Large intestine (tissue), 3 donors: ENCODE measurements at regions not wholly inside any gene's neighbourhood (a gene's known extent, or its start where the extent isn't known, plus 50 kb on each side); places are given as distances from the start of the nearest gene placed in this dataset.
A peak's percentile ranks its signal among the peaks of the same experiment; 100 is the strongest.
"Not testable (repeated sequence)": the region's sequence is repeated elsewhere in the genome, so short reads cannot be mapped to it uniquely, and the experiment has no call there.

Experiments used
- DNase-seq, 2 donors: peaks; one replicate each; pipeline versions ENCODE4 v3.0.0 to v3.0.0-alpha.2; 2013
- H3K27ac ChIP-seq: one replicate; pipeline ENCODE4 v1.5.1; 2013; ENCODE audit warnings: low read length
- H3K27me3 ChIP-seq: 2 replicates; pipeline ENCODE4 v1.6.1; 2013; ENCODE audit warnings: low read length; ENCODE audit not compliant: control insufficient read depth, insufficient read depth
- H3K36me3 ChIP-seq: 2 replicates; pipeline ENCODE4 v1.6.1; 2013; ENCODE audit warnings: low read length; ENCODE audit not compliant: control insufficient read depth, insufficient read depth
- H3K4me1 ChIP-seq: one replicate; pipeline ENCODE4 v1.6.1; 2013; ENCODE audit warnings: low read length; ENCODE audit not compliant: control insufficient read depth, insufficient read depth
- H3K4me3 ChIP-seq: one replicate; pipeline ENCODE4 v1.5.1; 2013; ENCODE audit warnings: low read length
- H3K9me3 ChIP-seq: one replicate; pipeline ENCODE4 v1.6.1; 2013; ENCODE audit warnings: mild to moderate bottlenecking, low read depth, low read length, moderate library complexity; ENCODE audit not compliant: control insufficient read depth
- WGBS: methylation state at CpG from one replicate; pipeline ENCODE4 v1.1.5; 2013; ENCODE audit warnings: low lambda C conversion rate; ENCODE audit not compliant: insufficient coverage; 5-methylcytosine and 5-hydroxymethylcytosine counted together

GRCh38 chr18:42510540-42510939 lies 555.5 kb downstream of the PIK3C3 start:
- DNase-seq: no peak
- peaks cover 18% of the 10 kb centered on the region for H3K4me1 ChIP-seq
- no peaks in the 10 kb centered on the region for H3K36me3 ChIP-seq
- H3K4me3 ChIP-seq: no peak overlapping the region
- no peaks in the 10 kb centered on the region for H3K27me3 ChIP-seq
- peak overlapping the region; percentile 71 for H3K27ac ChIP-seq
- no peaks in the 10 kb centered on the region for H3K9me3 ChIP-seq

GRCh38 chr18:42513441-42513840 lies 558.4 kb downstream of the PIK3C3 start:
- H3K4me3 ChIP-seq: no peak overlapping the region
- WGBS: no CpG with 5 or more reads among the region's 1 CpG
- no peaks in the 10 kb centered on the region for H3K27me3 ChIP-seq
- no peak overlapping the region for H3K27ac ChIP-seq
- H3K9me3 ChIP-seq: no peaks in the 10 kb centered on the region
- H3K36me3 ChIP-seq: no peaks in the 10 kb centered on the region
- peaks cover 12% of the 10 kb centered on the region for H3K4me1 ChIP-seq
- no peak for DNase-seq

GRCh38 chr18:42514512-42514911 lies 559.5 kb downstream of the PIK3C3 start:
- DNase-seq: no peak
- no peaks in the 10 kb centered on the region for H3K27me3 ChIP-seq

GRCh38 chr18:42517896-42518295 lies 562.9 kb downstream of the PIK3C3 start:
- no peak overlapping the region for H3K4me3 ChIP-seq
- H3K9me3 ChIP-seq: no peaks in the 10 kb centered on the region
- no peak overlapping the region for H3K27ac ChIP-seq
- no peak for DNase-seq
- H3K4me1 ChIP-seq: peaks cover 17% of the 10 kb centered on the region
- H3K27me3 ChIP-seq: no peaks in the 10 kb centered on the region
- H3K36me3 ChIP-seq: no peaks in the 10 kb centered on the region

More at GRCh38 chr18:42514512-42514911, 559.5 kb downstream of the PIK3C3 start:
- Histone ChIP-seq H3K4me3 (no peak overlapping the region), H3K36me3 (no peaks in the 10 kb centered on the region), H3K27ac (no peak overlapping the region), H3K9me3 (no peaks in the 10 kb centered on the region), H3K4me1 (peaks cover 13% of the 10 kb centered on the region)
- 100% methylated on average over 1 of the region's 3 CpGs for WGBS

GRCh38 chr18:42518331-42518730 lies 563.3 kb downstream of the PIK3C3 start:
- H3K27ac ChIP-seq, H3K27me3 ChIP-seq, H3K4me3 ChIP-seq, H3K9me3 ChIP-seq, DNase-seq, H3K36me3 ChIP-seq: not testable (repeated sequence)
- peaks cover 17% of the 10 kb centered on the region for H3K4me1 ChIP-seq
- WGBS: no CpG with 5 or more reads among the region's 2 CpGs

GRCh38 chr18:42520138-42520537 lies 565.1 kb downstream of the PIK3C3 start:
- Histone ChIP-seq H3K4me1 (peaks cover 17% of the 10 kb centered on the region), H3K27me3 (no peaks in the 10 kb centered on the region), H3K9me3 (no peaks in the 10 kb centered on the region), H3K27ac (peak overlapping the region; percentile 56), H3K36me3 (no peaks in the 10 kb centered on the region), H3K4me3 (no peak overlapping the region)
- peak; percentile 67 to 89 for DNase-seq
- WGBS: no CpG with 5 or more reads among the region's 2 CpGs

GRCh38 chr18:42525905-42526304 lies 570.9 kb downstream of the PIK3C3 start:
- Histone ChIP-seq H3K4me1 (peaks cover 7% of the 10 kb centered on the region), H3K27me3 (no peaks in the 10 kb centered on the region), H3K4me3 (no peak overlapping the region), H3K27ac (no peak overlapping the region), H3K9me3 (no peaks in the 10 kb centered on the region), H3K36me3 (no peaks in the 10 kb centered on the region)
- DNase-seq: peak; percentile 31 to 73
- no CpG with 5 or more reads among the region's 2 CpGs for WGBS

- Histone ChIP-seq H3K36me3 (no peaks in the 10 kb centered on the region), H3K4me1 (peaks cover 5% of the 10 kb centered on the region), H3K27me3 (no peaks in the 10 kb centered on the region), H3K4me3 (no peak overlapping the region), H3K9me3 (no peaks in the 10 kb centered on the region), H3K27ac (no peak overlapping the region)
- DNase-seq: no peak
- no CpG with 5 or more reads among the region's 5 CpGs for WGBS
Measured at GRCh38 chr18:42527766-42528165, 572.7 kb downstream of the PIK3C3 start.

GRCh38 chr18:42530276-42530675 lies 575.2 kb downstream of the PIK3C3 start:
- WGBS: no CpG with 5 or more reads among the region's 1 CpG
- Histone ChIP-seq H3K9me3 (no peaks in the 10 kb centered on the region), H3K27ac (no peak overlapping the region), H3K36me3 (no peaks in the 10 kb centered on the region), H3K4me3 (no peak overlapping the region), H3K27me3 (no peaks in the 10 kb centered on the region), H3K4me1 (peaks cover 12% of the 10 kb centered on the region)
- peak in 1 of 2 donors; percentile 37 for DNase-seq

GRCh38 chr18:42532119-42532518 lies 577.1 kb downstream of the PIK3C3 start:
- Histone ChIP-seq H3K9me3 (no peaks in the 10 kb centered on the region), H3K4me3 (no peak overlapping the region), H3K4me1 (peaks cover 7% of the 10 kb centered on the region), H3K27ac (no peak overlapping the region), H3K36me3 (no peaks in the 10 kb centered on the region), H3K27me3 (no peaks in the 10 kb centered on the region)
- no peak for DNase-seq
- 83% methylated on average over 1 of the region's 1 CpG for WGBS

GRCh38 chr18:42533009-42533575 lies 578.1 kb downstream of the PIK3C3 start:
- Histone ChIP-seq H3K4me1 (peaks cover 7% of the 10 kb centered on the region), H3K27ac (peak overlapping the region; percentile 27), H3K4me3 (no peak overlapping the region), H3K9me3 (no peaks in the 10 kb centered on the region), H3K27me3 (no peaks in the 10 kb centered on the region), H3K36me3 (no peaks in the 10 kb centered on the region)
- WGBS: no CpG with 5 or more reads among the region's 4 CpGs
- DNase-seq: no peak
